HCT116 (cell line): ENCODE measurements at regions not wholly inside any gene's neighbourhood (a gene's known extent, or its start where the extent isn't known, plus 50 kb on each side); places are given as distances from the start of the nearest gene placed in this dataset.

ENCODE experiments used
- ATAC-seq: fragments of 200-7000 bp; cut with Tn5 transposase; 2 replicates; pipeline ENCODE4 v1.9.1; 2020; ENCODE audit warnings: mild to moderate bottlenecking, moderate library complexity
- BruUV-seq: library from RNA; stranded (reverse); fragments of 400-500 nt; replicated peaks from 2 replicates; lab custom pipeline; 2021; lab: Mats Ljungman, UMichigan
- CTCF ChIA-PET: fragments of 300-600 bp; sonication (Branson Sonifier 250); formaldehyde crosslinking; loops from one replicate; lab custom pipeline; 2021; ENCODE audit warnings: antibody characterized with exemption; lab: Charles Lee
- POLR2A ChIA-PET: fragments of 300-600, 350-600 bp; sonication (Branson Sonifier 250); formaldehyde crosslinking; loops from one replicate; lab custom pipeline; 2021; ENCODE audit warnings: antibody characterized with exemption; lab: Charles Lee
- RAD21 ChIA-PET, 2 experiments: fragments of 300-600 bp; sonication (Branson Sonifier 250); formaldehyde crosslinking; loops; one replicate each; lab custom pipeline; 2023; ENCODE audit warnings: low total read pairs in 2 of 2; ENCODE audit not compliant: uncharacterized antibody in 2 of 2, unreplicated experiment in 2 of 2, low non-redundant PET in 1 of 2; lab: Charles Lee
- DNase-seq: peaks from one replicate; pipeline ENCODE4 v3.0.0-alpha.2; 2010; ENCODE audit warnings: low read depth, low spot score
- H2AFZ ChIP-seq: fragments of 200-600 bp; shearing (Covaris generic), sonication (generic); 2 replicates; pipeline ENCODE4 v1.6.1; 2017; ENCODE audit warnings: low read depth, mixed run types, mixed read lengths, antibody characterized with exemption, low read length; ENCODE audit not compliant: poor library complexity, severe bottlenecking
- H3K27ac ChIP-seq: 2 replicates; pipeline ENCODE4 v1.5.1; 2012; ENCODE audit warnings: low read depth, low read length
- H3K27me3 ChIP-seq: fragments of 200-600 bp; sonication (generic); 2 replicates; pipeline ENCODE4 v1.6.1; 2016; ENCODE audit warnings: mixed run types, low read length, mixed read lengths; ENCODE audit not compliant: insufficient read depth
- H3K36me3 ChIP-seq, 2 experiments: fragments of 200-500 bp in 1 of 2; fragments of 200-600 bp in 1 of 2; sonication (Bioruptor generic) in 1 of 2; sonication (generic) in 1 of 2; 2 replicates each; pipeline versions ENCODE4 v1.5.1 to v1.6.1; 2014 to 2016; ENCODE audit warnings: low read length in 2 of 2, inconsistent platforms in 1 of 2, mixed read lengths in 1 of 2, mixed run types in 1 of 2; ENCODE audit not compliant: insufficient read depth in 2 of 2, control insufficient read depth in 1 of 2
- H3K4me1 ChIP-seq, 2 experiments: fragments of 200-600 bp in 1 of 2; sonication (generic) in 1 of 2; 2 replicates each; pipeline versions ENCODE4 v1.5.1 to v1.6.1; 2012 to 2017; ENCODE audit warnings: low read length in 2 of 2, inconsistent platforms in 1 of 2, mild to moderate bottlenecking in 1 of 2, mixed read lengths in 1 of 2, mixed run types in 1 of 2, moderate library complexity in 1 of 2; ENCODE audit not compliant: insufficient read depth in 2 of 2, control insufficient read depth in 1 of 2
- H3K4me2 ChIP-seq: fragments of 200-600 bp; sonication (generic); 2 replicates; pipeline ENCODE4 v1.6.1; 2017; ENCODE audit warnings: mixed run types, low read length, mixed read lengths
- H3K4me3 ChIP-seq, 2 experiments: fragments of 200-600 bp in 1 of 2; sonication (generic) in 1 of 2; replicated peaks in 1 of 2; 2 replicates each; pipeline ENCODE4 v1.5.1; 2011 to 2016; ENCODE audit warnings: low read length in 2 of 2, control low read depth in 1 of 2, low read depth in 1 of 2, mild to moderate bottlenecking in 1 of 2, mixed read lengths in 1 of 2, mixed run types in 1 of 2
- H3K79me2 ChIP-seq: fragments of 200-600 bp; sonication (generic); 2 replicates; pipeline ENCODE4 v1.6.1; 2017; ENCODE audit warnings: mild to moderate bottlenecking, mixed run types, low read length, moderate library complexity, mixed read lengths; ENCODE audit not compliant: insufficient read depth
- H3K9ac ChIP-seq: fragments of 200-600 bp; sonication (generic); 2 replicates; pipeline ENCODE4 v1.6.1; 2016; ENCODE audit warnings: low read length, mixed read lengths
- H3K9me2 ChIP-seq: fragments of 200-600 bp; sonication (generic), shearing (Covaris generic); 2 replicates; pipeline ENCODE4 v1.6.1; 2017; ENCODE audit warnings: mixed run types, mild to moderate bottlenecking, moderate library complexity; ENCODE audit not compliant: insufficient read depth
- H3K9me3 ChIP-seq, 2 experiments: fragments of 200-500 bp in 1 of 2; fragments of 200-600 bp in 1 of 2; sonication (Bioruptor generic) in 1 of 2; sonication (generic) in 1 of 2; 2 replicates each; pipeline ENCODE4 v1.6.1; 2014 to 2017; ENCODE audit warnings: low read length in 2 of 2, mixed read lengths in 2 of 2, inconsistent platforms in 1 of 2, low read depth in 1 of 2, mild to moderate bottlenecking in 1 of 2, mixed run types in 1 of 2, moderate library complexity in 1 of 2; ENCODE audit not compliant: control insufficient read depth in 1 of 2, insufficient read depth in 1 of 2
- H4K20me1 ChIP-seq: fragments of 200-600 bp; sonication (generic), shearing (Covaris generic); 2 replicates; pipeline ENCODE4 v1.6.1; 2017; ENCODE audit warnings: mixed run types, mild to moderate bottlenecking, moderate library complexity; ENCODE audit not compliant: insufficient read depth
- EGR1 ChIP-seq: IDR thresholded peaks from 2 replicates; pipeline ENCODE4 v1.6.1; 2012; ENCODE audit warnings: low read depth
- POLR2A ChIP-seq: IDR thresholded peaks from 2 replicates; pipeline ENCODE4 v1.7.0; 2011; ENCODE audit warnings: borderline replicate concordance; ENCODE audit not compliant: insufficient read depth, insufficient read length; ENCODE audit errors: extremely low read depth
- POLR2AphosphoS5 ChIP-seq: IDR thresholded peaks from 2 replicates; pipeline ENCODE4 v1.6.1; 2011; ENCODE audit warnings: mild to moderate bottlenecking, low read depth, low read length, moderate library complexity
- SRF ChIP-seq: IDR thresholded peaks from 2 replicates; pipeline ENCODE4 v1.6.1; 2012; ENCODE audit warnings: low read depth
- TCF7L2 ChIP-seq: IDR thresholded peaks from 2 replicates; pipeline ENCODE4 v1.7.0; 2011; ENCODE audit warnings: borderline replicate concordance, inconsistent platforms; ENCODE audit not compliant: insufficient read depth, insufficient read length; ENCODE audit errors: extremely low read depth
- ZBTB33 ChIP-seq: IDR thresholded peaks from 2 replicates; pipeline ENCODE4 v1.6.1; 2011; ENCODE audit warnings: mild to moderate bottlenecking, low read length, moderate library complexity; ENCODE audit not compliant: insufficient replicate concordance; ENCODE audit errors: extremely low read depth
- intact Hi-C: fragments of 100-400 bp; cut with micrococcal nuclease; formaldehyde crosslinking; loops from 2 replicates; pipeline ENCODE4 v1.10.0; 2022
- TF ChIP-seq, protein P1 (sequence below): IDR thresholded peaks from 2 replicates; pipeline ENCODE4 v1.6.1; 2012; ENCODE audit warnings: low read depth

GRCh38 chr5:135157421-135158313 is 123.6 kb upstream of the PITX1 start:
- H3K4me3 ChIP-seq, result no peak overlapping the region
- H4K20me1 ChIP-seq, result no peaks in the 10 kb centered on the region
- no peak overlapping the region for H3K27ac ChIP-seq
- H3K79me2 ChIP-seq, result no peaks in the 10 kb centered on the region
- no peaks in the 10 kb centered on the region for H3K9me2 ChIP-seq
- H3K4me2 ChIP-seq, result no peak overlapping the region
- H3K4me1 ChIP-seq, result peaks cover 0 to 11% of the 10 kb centered on the region in 2 experiments; a peak in 1 of 4 replicates
- H3K9ac ChIP-seq, result no peak overlapping the region
- ChIA-PET RAD21 (no interaction called here), POLR2A (no interaction called here), CTCF (no interaction called here)
- H3K9me3 ChIP-seq, result peaks cover 3 to 7% of the 10 kb centered on the region in 2 experiments; a peak in 1 of 4 replicates
- TF ChIP-seq EGR1 (no peak), ZBTB33 (no peak), POLR2AphosphoS5 (no peak), SRF (no peak), TCF7L2 (no peak), POLR2A (no peak)
- TF ChIP-seq, protein P1, sequence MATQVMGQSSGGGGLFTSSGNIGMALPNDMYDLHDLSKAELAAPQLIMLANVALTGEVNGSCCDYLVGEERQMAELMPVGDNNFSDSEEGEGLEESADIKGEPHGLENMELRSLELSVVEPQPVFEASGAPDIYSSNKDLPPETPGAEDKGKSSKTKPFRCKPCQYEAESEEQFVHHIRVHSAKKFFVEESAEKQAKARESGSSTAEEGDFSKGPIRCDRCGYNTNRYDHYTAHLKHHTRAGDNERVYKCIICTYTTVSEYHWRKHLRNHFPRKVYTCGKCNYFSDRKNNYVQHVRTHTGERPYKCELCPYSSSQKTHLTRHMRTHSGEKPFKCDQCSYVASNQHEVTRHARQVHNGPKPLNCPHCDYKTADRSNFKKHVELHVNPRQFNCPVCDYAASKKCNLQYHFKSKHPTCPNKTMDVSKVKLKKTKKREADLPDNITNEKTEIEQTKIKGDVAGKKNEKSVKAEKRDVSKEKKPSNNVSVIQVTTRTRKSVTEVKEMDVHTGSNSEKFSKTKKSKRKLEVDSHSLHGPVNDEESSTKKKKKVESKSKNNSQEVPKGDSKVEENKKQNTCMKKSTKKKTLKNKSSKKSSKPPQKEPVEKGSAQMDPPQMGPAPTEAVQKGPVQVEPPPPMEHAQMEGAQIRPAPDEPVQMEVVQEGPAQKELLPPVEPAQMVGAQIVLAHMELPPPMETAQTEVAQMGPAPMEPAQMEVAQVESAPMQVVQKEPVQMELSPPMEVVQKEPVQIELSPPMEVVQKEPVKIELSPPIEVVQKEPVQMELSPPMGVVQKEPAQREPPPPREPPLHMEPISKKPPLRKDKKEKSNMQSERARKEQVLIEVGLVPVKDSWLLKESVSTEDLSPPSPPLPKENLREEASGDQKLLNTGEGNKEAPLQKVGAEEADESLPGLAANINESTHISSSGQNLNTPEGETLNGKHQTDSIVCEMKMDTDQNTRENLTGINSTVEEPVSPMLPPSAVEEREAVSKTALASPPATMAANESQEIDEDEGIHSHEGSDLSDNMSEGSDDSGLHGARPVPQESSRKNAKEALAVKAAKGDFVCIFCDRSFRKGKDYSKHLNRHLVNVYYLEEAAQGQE, result no peak
- no peaks in the 10 kb centered on the region for H3K27me3 ChIP-seq
- no TSS peak for BruUV-seq
- intact Hi-C loops, result loop anchor here (1.0 kb wide), 1 partner anchor 46 kb away; no protein-coding TSS in a partner anchor
- ATAC-seq (no peak), DNase-seq (no peak)
- no peaks in the 10 kb centered on the region for H3K36me3 ChIP-seq
- no peak overlapping the region for H2AFZ ChIP-seq
